Activated CD8-positive, alpha-beta memory T cell treated with anti-CD3 and anti-CD28 coated beads for 48 hours (primary cell): ENCODE measurements at regions not wholly inside any gene's neighbourhood (a gene's known extent, or its start where the extent isn't known, plus 50 kb on each side); places are given as distances from the start of the nearest gene placed in this dataset.
"Not testable (repeated sequence)": the region's sequence is repeated elsewhere in the genome, so short reads cannot be mapped to it uniquely, and the experiment has no call there.

Experiments
- DNase-seq, 3 experiments: peaks; one replicate each; pipeline ENCODE4 v3.0.0-alpha.2; 2020; ENCODE audit warnings: low read depth in 2 of 3, low spot score in 2 of 3

DNA sequence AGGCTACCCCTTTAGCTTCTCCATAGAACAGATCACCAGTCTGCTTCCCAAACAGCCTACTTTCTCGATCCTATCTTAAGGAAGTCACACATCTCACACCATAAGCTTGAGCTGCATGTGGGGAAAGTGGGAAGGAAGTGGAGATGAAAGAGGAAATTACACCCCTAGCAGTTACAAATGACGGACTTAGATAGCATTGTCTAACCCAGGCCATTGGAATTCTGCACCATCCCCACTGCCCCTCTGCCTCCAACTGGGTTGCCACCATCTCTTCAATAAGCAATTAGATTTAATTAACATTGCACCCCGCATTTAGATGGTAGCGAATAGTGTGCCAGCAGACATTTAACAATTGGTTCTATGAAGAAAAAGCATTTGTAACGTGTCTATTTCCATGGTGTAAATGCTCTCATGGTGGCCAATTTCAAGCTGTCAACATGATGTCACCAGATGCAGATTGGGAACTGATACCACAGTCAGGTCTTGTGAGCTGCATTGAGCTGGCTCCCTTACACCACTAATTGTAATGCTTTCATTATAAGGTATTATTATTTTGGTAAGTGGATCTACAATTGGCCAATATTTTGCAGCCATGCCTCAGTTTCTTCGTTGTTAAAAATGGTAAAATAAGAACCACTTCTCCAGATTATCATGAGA lies 124.7 kb downstream of the CD24 start:
- no peak for DNase-seq

DNA sequence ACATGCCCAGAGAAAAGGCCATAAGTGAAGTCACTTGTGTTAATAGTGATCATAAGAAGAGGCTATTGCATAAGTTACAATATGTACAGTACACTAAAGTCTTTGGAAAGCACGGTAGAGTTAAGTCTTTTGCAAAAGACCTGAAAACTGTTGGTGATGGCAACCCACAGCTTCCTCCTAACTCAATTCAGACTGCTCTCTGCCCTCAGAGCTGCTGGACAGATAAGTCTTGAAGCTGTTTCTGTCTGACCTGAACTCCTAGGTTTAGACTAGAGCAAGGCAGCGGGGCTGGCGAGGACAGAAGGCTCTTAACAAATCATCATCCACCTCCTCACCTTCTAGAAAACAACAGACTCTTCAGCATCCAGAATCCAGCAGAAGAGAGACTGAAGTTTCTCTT lies 125.4 kb downstream of the CD24 start:
- no peak for DNase-seq

DNA sequence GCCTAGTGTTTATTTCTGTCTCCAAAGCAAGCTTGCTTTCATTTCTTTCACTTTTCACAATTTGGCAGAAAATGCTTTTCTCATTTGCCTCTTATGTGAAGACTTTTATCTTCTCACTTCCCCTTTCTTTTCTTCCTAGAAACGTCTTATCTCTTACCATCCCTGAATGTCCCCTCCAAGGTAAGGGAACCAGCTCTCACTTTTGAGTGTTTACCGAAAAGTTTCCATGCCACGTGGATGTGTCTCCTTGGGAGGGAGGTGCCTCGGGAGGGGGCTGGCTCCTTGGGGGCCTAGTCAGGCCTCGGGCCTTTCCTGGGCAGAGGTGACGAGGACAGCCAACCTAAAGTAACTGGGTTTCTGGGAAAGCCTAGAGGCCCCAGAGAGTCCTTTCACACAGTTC lies 127.4 kb downstream of the CD24 start:
- DNase-seq: no peak

DNA sequence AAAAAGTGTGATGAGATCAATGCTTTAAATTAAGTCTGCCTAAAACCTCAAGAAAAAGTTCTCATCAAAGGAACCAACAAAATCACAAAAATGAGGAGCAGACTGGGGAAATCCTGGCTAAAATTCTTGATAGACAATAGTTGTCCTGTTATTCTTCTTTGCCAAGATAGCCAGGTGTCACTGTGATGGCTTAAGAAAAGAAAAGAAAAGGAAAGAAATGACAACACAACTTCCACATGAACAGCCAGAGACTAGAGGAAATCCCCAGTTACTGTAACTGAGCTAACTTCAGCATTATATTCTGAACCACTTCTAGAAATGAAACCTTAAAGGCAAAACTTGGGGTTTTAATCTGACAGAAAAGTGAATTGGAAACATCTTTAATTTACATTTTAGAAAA lies 129.6 kb downstream of the CD24 start:
- no peak for DNase-seq

DNA sequence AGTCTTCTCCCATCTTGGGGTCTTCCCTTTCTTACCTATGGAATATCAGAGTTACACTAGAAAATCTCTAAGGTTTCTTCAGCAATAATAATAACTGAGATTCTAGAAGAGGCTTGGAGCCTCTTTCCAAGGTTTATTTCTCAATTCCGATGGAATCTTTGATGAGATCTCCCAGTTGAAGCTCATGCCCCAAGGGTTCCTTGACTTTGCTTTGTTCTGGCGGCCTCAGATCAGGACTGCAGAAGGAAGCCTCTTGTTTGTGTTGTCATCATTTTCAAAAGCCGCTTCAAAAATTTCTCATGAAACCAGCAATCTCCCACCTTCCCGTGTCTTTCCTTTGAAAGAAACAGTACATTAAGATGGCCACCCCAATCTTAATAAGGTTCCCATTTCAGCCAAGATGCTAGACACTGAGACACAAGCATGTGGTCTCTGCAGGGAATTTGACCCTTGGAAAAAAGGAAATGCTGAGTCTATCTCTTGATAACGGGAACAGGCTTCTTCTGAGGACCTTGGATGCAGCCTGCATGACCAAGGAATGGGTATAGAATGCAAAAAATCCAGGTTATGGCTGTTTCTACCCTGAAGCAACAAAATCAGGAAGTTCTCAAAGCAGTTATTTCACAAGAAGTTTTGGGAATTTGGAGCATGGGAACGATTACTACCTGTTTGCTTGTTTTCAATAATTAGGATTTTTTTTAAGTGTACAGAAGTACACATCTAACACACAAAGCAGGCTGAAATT lies 141.6 kb downstream of the CD24 start:
- no peak for DNase-seq

DNA sequence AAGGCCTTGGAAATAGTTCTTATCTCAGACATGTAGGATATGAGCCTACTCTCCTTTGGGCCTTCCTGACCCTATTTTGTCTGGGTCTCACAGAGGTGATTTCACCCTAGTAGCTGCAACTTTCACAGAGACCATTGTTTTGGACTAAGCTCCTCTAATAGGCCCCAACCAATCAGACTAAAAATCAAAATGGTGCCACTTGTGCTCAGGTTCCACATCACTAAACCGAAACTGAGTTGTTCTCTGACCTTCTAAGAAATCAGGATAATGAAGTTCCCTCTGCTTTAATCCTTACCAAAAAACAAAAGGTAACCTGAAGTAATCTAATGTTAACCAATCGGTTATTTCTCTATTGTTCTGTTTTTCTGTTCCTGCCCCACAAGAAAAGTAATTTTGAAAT lies 143.6 kb downstream of the CD24 start:
- no peak for DNase-seq

DNA sequence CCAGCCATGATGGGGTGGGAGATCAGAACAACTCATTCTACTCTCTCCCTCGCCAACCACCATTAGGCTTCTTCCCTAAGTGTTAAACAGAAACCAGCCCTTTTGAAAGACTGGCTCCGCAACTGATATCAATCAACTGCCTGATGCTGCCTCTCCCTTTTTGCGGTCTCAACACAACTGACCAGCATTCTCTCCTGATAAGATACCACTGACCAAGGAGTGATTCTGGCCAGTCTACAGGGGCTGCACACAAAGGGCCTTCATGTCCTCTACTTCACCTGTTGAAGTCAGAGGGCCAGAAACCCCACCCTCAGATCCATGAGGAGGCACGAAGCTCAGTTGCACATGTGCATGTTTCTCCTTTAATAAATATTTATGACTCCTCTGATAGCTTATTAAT lies 145.1 kb downstream of the CD24 start:
- no peak for DNase-seq

DNA sequence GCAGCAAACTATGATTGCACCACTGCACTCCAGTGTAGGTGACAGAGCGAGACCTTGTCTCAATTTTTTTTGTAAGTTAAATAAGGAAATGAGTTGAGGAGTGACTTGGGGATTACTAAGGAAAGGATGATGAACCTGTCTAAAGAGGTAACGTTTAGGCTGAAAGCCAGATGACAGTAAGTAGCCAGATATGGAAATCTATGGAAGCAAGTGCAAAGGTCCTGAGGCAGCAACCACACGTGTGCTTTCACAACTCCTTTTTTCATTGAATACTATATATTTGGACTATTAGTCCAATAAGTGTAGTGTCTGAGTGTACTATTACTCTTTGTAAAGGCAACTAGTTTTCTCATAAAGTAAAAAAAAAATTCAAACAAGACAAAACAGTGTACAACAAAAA lies 147.4 kb downstream of the CD24 start:
- no peak for DNase-seq

DNA sequence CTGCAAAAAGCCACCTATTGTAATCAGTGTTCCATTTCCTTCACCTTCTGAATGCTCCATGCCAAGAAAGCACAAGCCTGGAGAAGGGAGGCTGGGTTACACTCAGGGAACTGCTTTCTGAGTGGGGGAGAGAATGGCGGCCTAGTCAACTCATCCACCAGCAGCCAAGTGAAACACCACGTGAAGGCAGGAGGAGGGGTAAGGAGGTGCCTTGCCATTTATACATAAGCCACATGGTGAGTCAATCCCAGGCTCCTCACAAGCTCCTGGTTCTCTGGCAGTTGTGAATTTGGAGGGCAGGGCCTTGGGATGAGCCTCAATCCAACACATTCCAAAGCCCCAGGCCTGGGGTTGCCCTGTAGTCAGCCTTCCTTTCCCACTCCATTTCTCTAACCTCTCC lies 149.4 kb downstream of the CD24 start:
- DNase-seq: no peak

DNA sequence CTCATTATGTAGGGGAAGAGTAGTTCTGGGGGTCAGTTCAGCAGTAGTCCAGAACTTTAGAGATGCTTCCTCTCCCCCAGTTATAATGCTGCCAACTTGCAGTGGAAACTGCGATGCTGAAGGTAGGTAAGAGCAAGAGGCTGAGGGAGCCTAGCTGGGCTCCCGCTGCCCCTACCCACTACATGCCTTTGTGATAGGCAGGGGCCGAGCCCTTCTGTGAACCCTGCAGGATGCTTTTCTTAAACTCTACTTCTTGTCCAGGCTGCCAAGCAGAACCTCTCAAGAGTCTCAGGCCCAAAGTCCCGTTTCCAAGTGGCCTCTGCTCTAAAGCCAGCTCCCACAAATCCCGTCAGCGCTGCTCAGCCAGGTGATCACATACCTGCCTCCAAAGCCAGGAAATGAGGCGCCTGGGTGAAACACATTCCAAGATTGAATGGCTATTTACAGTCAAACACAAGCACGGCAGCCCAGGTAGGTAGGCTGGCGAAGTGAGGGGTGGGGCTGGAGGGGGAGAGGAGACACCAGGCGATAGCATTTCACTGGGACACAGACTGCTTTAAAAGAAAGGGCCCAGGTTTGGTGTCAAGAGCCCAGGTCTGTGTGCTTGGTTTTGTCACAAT lies 150.7 kb downstream of the CD24 start:
- DNase-seq: no peak

DNA sequence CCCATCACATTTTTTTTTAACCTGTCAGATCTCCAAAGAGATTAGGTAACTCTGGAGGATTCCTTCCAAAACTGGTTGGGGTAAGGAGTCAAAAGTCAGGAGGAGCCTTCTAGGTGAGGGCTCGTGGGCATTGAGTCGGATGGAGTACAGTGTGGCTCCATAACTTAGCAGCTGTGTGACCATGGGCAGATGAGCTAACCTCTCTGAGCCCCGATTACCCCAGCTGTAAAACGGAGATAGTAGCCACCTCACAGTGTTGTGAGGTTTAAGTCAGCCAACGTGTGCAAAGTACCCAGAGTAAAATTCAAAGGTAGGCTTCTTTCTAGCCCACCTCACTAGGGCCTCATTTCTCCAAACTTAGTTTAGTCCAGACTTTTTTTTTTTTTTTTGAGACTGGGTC lies 151.5 kb downstream of the CD24 start:
- DNase-seq: no peak

DNA sequence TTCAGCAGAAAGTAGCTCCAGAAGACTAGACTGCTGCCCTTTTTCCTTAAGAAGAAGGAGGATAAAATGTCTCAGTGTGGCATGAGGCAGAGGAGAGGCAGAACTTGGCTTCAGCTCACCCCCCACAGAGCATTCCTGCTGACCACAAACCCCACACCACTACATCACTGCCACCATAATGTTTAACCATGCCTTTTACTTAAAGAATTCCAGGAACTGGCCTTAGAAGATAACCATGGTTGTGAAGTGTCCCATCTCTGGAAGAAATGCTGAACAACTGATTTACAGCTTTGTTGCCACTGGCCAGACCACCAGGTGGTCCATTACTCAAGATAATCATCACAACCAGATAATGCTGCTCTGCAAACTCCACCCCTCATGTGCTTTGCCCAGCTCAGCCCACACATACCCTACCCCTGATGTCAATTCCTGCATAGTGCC lies 154.1 kb downstream of the CD24 start:
- DNase-seq: no peak

DNA sequence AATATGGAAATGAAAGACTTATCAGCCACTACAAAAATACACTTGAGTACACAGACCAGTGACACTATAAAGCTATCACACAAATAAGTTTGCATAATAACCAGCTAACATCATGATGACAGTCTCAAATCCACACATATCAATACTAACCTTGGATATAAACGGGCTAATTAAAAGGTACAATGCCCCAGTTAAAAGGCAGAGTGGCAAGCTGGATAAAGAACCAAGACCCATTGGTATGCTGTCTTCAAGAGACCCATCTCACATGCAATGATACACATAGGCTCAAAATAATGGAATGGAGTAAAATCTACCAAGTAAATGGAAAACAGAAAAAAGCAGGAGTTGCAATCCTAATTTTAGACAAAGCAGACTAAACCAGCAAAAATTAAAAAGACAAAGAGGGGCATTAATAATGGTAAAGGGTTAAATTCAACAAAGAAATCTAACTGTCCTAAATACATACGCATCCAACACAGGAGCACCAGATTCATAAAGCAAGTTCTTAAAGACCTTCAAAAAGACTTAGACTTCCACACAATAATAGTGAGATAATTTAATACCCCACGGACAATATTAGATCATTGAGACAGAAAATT lies 163.3 kb downstream of the CD24 start:
- DNase-seq: no peak

DNA sequence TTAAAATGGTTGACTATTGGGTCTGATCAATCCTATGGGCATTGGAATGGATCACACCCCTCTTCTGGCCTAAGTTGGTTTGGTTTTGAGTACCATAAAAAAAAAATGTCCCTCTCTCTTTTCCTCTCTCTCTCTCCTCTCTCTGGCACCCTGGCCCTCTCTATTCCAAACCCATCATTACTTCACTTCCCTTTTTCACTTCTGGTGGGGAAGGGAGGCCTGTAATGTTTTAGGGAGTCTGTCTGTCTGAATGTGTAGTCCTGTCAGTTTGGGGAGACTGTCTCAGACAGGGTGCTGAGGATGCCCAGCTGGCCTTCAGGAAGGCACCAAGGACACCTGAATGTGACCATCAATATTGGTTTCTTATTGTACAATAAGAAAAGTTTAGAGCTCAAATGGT lies 165.8 kb downstream of the CD24 start:
- DNase-seq: no peak

DNA sequence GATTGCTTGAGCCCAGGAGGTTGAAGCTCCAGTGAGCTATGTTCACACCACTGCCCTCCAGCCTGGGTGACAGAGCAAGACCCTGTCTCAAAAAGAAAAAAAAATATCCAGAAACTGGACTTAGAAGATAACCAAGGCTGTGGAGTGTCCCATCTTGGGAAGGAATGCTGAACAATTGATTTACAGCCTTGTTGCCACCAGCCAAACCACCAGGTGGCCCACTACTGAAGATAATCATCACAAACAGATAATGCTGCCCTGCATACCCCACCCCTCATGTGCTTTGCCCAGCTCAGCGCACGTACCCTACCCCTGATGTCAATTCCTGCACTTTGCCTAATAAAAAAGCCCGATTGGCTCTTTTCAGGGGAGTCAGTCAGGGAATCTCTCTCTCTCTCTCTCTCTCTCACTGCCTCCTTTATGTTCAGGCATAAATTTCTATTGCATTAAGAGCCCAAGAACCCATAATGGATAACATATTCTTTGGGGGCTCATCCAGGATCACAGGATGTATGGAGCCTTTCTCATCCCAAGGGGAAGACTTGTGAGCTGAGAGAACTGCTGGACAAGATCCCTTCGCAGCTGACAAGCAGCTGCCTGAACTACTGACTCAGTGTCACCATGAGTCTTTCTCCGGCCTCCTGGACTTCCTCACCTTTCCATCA lies 166.4 kb downstream of the CD24 start:
- DNase-seq: no peak

DNA sequence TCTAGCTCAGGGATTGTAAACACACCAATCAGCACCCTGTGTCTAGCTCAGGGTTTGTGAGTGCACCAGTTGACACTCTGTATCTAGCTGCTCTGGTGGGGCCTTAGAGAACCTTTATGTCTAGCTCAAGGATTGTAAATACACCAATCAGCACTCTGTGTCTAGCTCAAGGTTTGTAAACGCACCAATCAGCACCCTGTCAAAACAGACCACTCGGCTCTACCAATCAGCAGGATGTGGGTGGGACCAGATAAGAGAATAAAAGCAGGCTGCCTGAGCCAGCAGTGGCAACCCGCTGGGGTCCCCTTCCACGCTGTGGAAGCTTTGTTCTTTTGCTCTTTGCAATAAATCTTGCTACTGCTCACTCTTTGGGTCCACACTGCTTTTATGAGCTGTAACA lies 168.3 kb downstream of the CD24 start:
- DNase-seq: not testable (repeated sequence)

DNA sequence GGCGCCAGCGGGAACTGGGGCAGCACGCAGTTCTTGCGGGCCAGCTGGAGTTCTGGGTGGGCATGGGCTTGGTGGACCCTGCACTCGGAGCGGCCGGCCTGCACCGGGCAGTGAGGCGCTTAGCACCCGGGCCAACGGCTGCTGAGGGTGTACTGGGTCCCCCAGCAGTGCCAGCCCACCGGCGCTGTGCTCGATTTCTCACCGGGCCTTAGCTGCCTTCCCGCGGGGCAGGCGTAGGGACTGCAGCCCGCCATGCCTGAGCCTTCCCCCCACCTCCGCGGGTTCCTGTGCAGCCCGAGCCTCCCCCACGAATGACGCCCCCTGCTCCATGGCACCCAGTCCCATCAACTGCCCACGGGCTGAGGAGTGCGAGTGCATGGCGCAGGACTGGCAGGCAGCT lies 168.8 kb downstream of the CD24 start:
- DNase-seq: no peak

DNA sequence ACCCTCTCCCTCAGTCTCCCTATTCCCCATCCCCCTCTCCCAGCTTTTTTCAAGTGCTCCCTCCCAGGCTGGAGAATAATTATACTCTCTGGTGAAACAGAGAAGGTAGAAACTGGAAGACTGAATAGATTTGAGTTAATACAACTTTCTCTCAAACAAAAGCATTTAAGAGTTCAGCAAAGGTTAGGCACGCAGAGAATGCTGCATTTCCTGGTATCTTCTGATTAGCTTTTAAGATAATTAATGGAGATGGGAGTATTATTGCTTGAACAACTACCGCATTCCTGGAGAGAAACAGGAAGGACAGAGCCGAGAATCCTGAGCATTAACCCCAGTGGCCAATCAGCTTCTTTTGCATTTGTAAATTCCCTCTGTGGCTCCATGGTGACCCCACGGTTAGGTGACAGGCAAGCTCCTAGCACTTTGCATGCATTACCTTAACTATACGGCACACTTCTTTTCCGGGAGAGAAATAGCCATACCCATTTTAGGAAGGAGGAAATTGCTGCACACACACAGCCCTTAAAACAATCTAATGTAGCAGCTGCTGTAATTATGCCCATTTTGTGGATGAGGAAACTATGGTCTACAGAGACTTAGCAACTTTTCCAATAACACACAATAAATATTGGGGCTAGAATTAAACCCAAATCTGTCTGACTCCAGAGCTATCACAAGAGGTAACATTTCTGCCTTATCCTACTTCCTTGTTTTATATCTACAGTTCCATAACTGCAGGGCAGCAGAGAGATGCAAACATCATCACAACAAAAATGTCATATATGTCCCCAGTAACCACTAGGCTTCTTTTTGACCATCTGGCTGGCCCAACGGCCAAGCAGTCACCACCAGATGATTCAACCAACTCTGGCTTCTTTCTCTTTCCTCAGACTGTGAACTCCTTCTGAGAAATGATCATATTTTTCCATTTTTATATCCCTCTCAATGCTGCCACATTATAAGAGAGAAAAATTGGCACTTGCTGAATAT lies 169.9 kb downstream of the CD24 start:
- no peak for DNase-seq

DNA sequence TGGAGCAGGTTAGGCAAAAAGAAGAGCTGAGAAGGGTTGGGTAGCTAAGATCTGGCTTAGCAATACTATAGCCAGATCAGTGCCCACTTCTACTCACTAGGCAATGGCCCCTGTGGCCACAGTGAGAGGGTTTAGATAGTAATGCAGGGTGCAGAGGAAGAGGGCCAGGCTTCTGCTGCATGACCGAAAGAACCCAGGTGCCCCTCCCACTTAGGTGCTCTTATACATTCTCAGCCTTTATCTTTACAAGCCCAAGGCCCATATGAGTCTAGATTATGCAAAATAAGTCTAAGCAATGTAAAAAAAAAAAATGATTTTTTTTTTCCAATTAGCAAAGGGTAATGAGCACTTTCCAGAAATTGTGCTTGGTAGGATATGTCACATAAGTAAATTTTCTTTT lies 171.3 kb downstream of the CD24 start:
- no peak for DNase-seq

DNA sequence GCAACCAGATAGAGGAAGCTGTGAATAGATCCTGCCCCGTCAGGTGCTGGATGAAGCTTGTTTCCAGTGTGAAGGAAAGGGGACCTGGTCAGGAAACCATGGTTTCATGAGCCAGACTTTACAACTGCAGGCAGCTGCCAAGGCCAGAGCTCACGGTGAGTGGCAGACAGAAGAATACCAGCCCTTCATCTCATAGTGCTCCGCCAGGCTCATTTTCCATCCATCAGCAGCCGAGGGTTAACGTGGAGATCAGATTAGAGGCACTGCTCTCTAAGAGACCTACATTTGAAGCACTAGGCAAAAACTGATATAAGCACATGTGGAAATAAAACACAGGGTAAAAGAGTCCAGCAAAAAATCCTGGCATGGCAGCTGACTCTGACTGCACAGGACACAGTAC lies 172.4 kb downstream of the CD24 start:
- no peak for DNase-seq
